CD14-positive monocyte (primary cell): ENCODE measurements at regions not wholly inside any gene's neighbourhood (a gene's known extent, or its start where the extent isn't known, plus 50 kb on each side); places are given as distances from the start of the nearest gene placed in this dataset.
"Not testable (repeated sequence)": the region's sequence is repeated elsewhere in the genome, so short reads cannot be mapped to it uniquely, and the experiment has no call there.

Experiments
- DNase-seq, 3 donors: peaks; one replicate each; pipeline ENCODE4 v3.0.0-alpha.2; 2011 to 2022
- H2AFZ ChIP-seq: 2 replicates; pipeline ENCODE4 v1.6.0; 2012; ENCODE audit warnings: mild to moderate bottlenecking, low read depth, low read length, inconsistent platforms; ENCODE audit not compliant: insufficient read depth, poor library complexity, severe bottlenecking
- H3K27ac ChIP-seq, 2 donors: 1 replicate in 1 of 2; 2 replicates in 1 of 2; pipeline ENCODE4 v1.5.1; 2012 to 2013; ENCODE audit warnings: low read length in 2 of 2, control low read depth in 1 of 2, inconsistent platforms in 1 of 2, low read depth in 1 of 2, mild to moderate bottlenecking in 1 of 2
- H3K27me3 ChIP-seq, 2 donors: one replicate each; pipeline versions ENCODE4 v1.6.0 to v1.6.1; 2011 to 2013; ENCODE audit warnings: low read length in 2 of 2; ENCODE audit not compliant: control insufficient read depth in 2 of 2, insufficient read depth in 2 of 2
- H3K36me3 ChIP-seq, 2 donors: replicated peaks in 1 of 2; 1 replicate in 1 of 2; 2 replicates in 1 of 2; pipeline versions ENCODE4 v1.5.1 to v1.6.1; 2012 to 2013; ENCODE audit warnings: low read length in 2 of 2, control low read depth in 1 of 2, inconsistent platforms in 1 of 2, mild to moderate bottlenecking in 1 of 2; ENCODE audit not compliant: insufficient read depth in 2 of 2, control insufficient read depth in 1 of 2
- H3K4me1 ChIP-seq, 2 donors: 1 replicate in 1 of 2; 2 replicates in 1 of 2; pipeline versions ENCODE4 v1.5.1 to v1.6.1; 2012 to 2013; ENCODE audit warnings: low read length in 2 of 2, control low read depth in 1 of 2, inconsistent platforms in 1 of 2, mild to moderate bottlenecking in 1 of 2, moderate library complexity in 1 of 2; ENCODE audit not compliant: insufficient read depth in 2 of 2, control insufficient read depth in 1 of 2
- H3K4me2 ChIP-seq: replicated peaks from 2 replicates; pipeline ENCODE3; 2012; ENCODE audit warnings: low read length, moderate library complexity, mild to moderate bottlenecking; ENCODE audit not compliant: poor library complexity, severe bottlenecking; ENCODE audit errors: extremely low read depth
- H3K4me3 ChIP-seq, 3 experiments: fragments of 200-600 bp in 1 of 3; sonication (generic) in 1 of 3; replicated peaks in 1 of 3; 1 replicate in 2 of 3; 2 replicates in 1 of 3; pipeline ENCODE4 v1.5.1; 2011 to 2013; ENCODE audit warnings: low read length in 3 of 3, mild to moderate bottlenecking in 3 of 3, control low read depth in 2 of 3, low read depth in 2 of 3, inconsistent platforms in 1 of 3, moderate library complexity in 1 of 3
- H3K79me2 ChIP-seq: 2 replicates; pipeline ENCODE4 v1.6.0; 2012; ENCODE audit warnings: mild to moderate bottlenecking, control low read depth, inconsistent platforms, low read length, moderate library complexity; ENCODE audit not compliant: insufficient read depth
- H3K9ac ChIP-seq: 2 replicates; pipeline ENCODE4 v1.6.0; 2017; ENCODE audit warnings: low read length, mild to moderate bottlenecking; ENCODE audit not compliant: insufficient read depth, poor library complexity, severe bottlenecking
- H3K9me3 ChIP-seq, 2 donors: replicated peaks in 1 of 2; 1 replicate in 1 of 2; 2 replicates in 1 of 2; pipeline versions ENCODE4 v1.5.1 to v1.6.1; 2012 to 2013; ENCODE audit warnings: low read length in 2 of 2, control low read depth in 1 of 2; ENCODE audit not compliant: control insufficient read depth in 1 of 2, insufficient read depth in 1 of 2
- H4K20me1 ChIP-seq: 2 replicates; pipeline ENCODE4 v1.6.0; 2012; ENCODE audit warnings: mild to moderate bottlenecking, low read length, control low read depth, moderate library complexity; ENCODE audit not compliant: insufficient read depth
- H3K27ac Mint-ChIP-seq, 7 donors: one replicate each; pipeline ENCODE4 v1.8.0; 2020; ENCODE audit warnings: mild to moderate bottlenecking in 7 of 7, mixed read lengths in 7 of 7, moderate library complexity in 6 of 7, inconsistent platforms in 2 of 7
- H3K27me3 Mint-ChIP-seq, 3 donors: one replicate each; pipeline ENCODE4 v1.8.0; 2021 to 2022; ENCODE audit warnings: low read depth in 3 of 3, mild to moderate bottlenecking in 3 of 3, mixed read lengths in 3 of 3, moderate library complexity in 3 of 3, inconsistent platforms in 1 of 3
- H3K36me3 Mint-ChIP-seq, 2 donors: one replicate each; pipeline ENCODE4 v1.8.0; 2020; ENCODE audit warnings: mixed read lengths in 2 of 2, inconsistent platforms in 1 of 2, mild to moderate bottlenecking in 1 of 2
- H3K4me1 Mint-ChIP-seq: one replicate; pipeline ENCODE4 v1.8.0; 2020; ENCODE audit warnings: mild to moderate bottlenecking, mixed read lengths
- H3K4me3 Mint-ChIP-seq, 2 donors: one replicate each; pipeline ENCODE4 v1.8.0; 2020; ENCODE audit warnings: mild to moderate bottlenecking in 2 of 2, mixed read lengths in 2 of 2, moderate library complexity in 1 of 2
- H3K9me3 Mint-ChIP-seq, 7 donors: one replicate each; pipeline ENCODE4 v1.8.0; 2020 to 2022; ENCODE audit warnings: mixed read lengths in 7 of 7, mild to moderate bottlenecking in 6 of 7, moderate library complexity in 6 of 7, inconsistent platforms in 2 of 7
- CTCF ChIP-seq: fragments of 200-600 bp; IDR thresholded peaks from one replicate; pipeline ENCODE4 v1.8.0; 2022; ENCODE audit warnings: antibody characterized with exemption, mild to moderate bottlenecking
- WGBS: methylation state at CpG from one replicate; pipeline ENCODE4 v1.1.5; 2013; ENCODE audit warnings: missing lambda C conversion rate; ENCODE audit not compliant: insufficient coverage; 5-methylcytosine and 5-hydroxymethylcytosine counted together
- intact Hi-C, 2 donors: fragments of 100-400 bp; cut with micrococcal nuclease; formaldehyde crosslinking; loops; one replicate each; pipeline versions ENCODE4 v1.15.0 to v1.15.1; 2023

GRCh38 chr16:21532996-21533395 lies 66.4 kb upstream of the METTL9 start:
- H3K4me3 Mint-ChIP-seq, H3K27me3 ChIP-seq, H3K4me2 ChIP-seq, H3K4me1 ChIP-seq, H3K9ac ChIP-seq, intact Hi-C loops, H2AFZ ChIP-seq, H3K79me2 ChIP-seq, H3K36me3 ChIP-seq, H3K4me3 ChIP-seq, H3K36me3 Mint-ChIP-seq, H3K27ac Mint-ChIP-seq, H3K4me1 Mint-ChIP-seq, H3K27ac ChIP-seq, H3K9me3 ChIP-seq, H4K20me1 ChIP-seq, DNase-seq: not testable (repeated sequence)
- 98% methylated on average over 3 of the region's 7 CpGs for WGBS
- peaks cover 0 to 11% (median 3%) of the 10 kb centered on the region in 3 donors for H3K27me3 Mint-ChIP-seq
- peaks cover 0 to 14% (median 8%) of the 10 kb centered on the region in 7 donors for H3K9me3 Mint-ChIP-seq

GRCh38 chr16:21533474-21533873 lies 65.9 kb upstream of the METTL9 start:
- H3K27ac ChIP-seq, H3K9me3 ChIP-seq, H3K36me3 ChIP-seq, H3K4me1 ChIP-seq, H3K27ac Mint-ChIP-seq, intact Hi-C loops, DNase-seq, H3K79me2 ChIP-seq, H3K4me3 ChIP-seq, H3K4me2 ChIP-seq, H2AFZ ChIP-seq, H3K36me3 Mint-ChIP-seq, H4K20me1 ChIP-seq, H3K4me3 Mint-ChIP-seq, H3K27me3 ChIP-seq, H3K4me1 Mint-ChIP-seq, H3K9ac ChIP-seq: not testable (repeated sequence)
- Mint-ChIP-seq H3K27me3 (peaks cover 0 to 12% (median 3%) of the 10 kb centered on the region in 3 donors), H3K9me3 (peaks cover 0 to 14% (median 8%) of the 10 kb centered on the region in 7 donors)
- WGBS = 96% methylated on average over 5 of the region's 10 CpGs

- H2AFZ ChIP-seq, H3K27ac ChIP-seq, H3K4me3 Mint-ChIP-seq, H3K27ac Mint-ChIP-seq, H3K36me3 ChIP-seq, H3K79me2 ChIP-seq, H3K27me3 ChIP-seq, H3K4me2 ChIP-seq, intact Hi-C loops, H3K4me1 ChIP-seq, H3K4me3 ChIP-seq, H3K4me1 Mint-ChIP-seq, DNase-seq, H4K20me1 ChIP-seq, H3K9me3 ChIP-seq, H3K9ac ChIP-seq, H3K27me3 Mint-ChIP-seq, H3K36me3 Mint-ChIP-seq: not testable (repeated sequence)
- peak; percentile 24 for TF ChIP-seq CTCF
- H3K9me3 Mint-ChIP-seq = peaks cover 0 to 14% (median 8%) of the 10 kb centered on the region in 7 donors
- 93% methylated on average over 6 of the region's 7 CpGs for WGBS
These were observed 64.8 kb upstream of the METTL9 start for GRCh38 chr16:21534561-21534960.

- H3K36me3 Mint-ChIP-seq, H3K4me3 Mint-ChIP-seq, H3K27me3 Mint-ChIP-seq, H3K9ac ChIP-seq, H4K20me1 ChIP-seq, H3K9me3 ChIP-seq, DNase-seq, H3K79me2 ChIP-seq, intact Hi-C loops, H2AFZ ChIP-seq, H3K4me2 ChIP-seq, H3K36me3 ChIP-seq, H3K27ac Mint-ChIP-seq, H3K27ac ChIP-seq, H3K4me3 ChIP-seq, H3K27me3 ChIP-seq: not testable (repeated sequence)
- Mint-ChIP-seq H3K9me3 (peaks cover 0 to 14% (median 8%) of the 10 kb centered on the region in 7 donors), H3K4me1 (peaks cover 16% of the 10 kb centered on the region)
- no CpG with 5 or more reads among the region's 7 CpGs for WGBS
- H3K4me1 ChIP-seq = peaks cover 9 to 11% of the 10 kb centered on the region in 2 donors
These were observed 64.2 kb upstream of the METTL9 start for GRCh38 chr16:21535201-21535600.
